CD14-positive monocyte (primary cell): ENCODE measurements at regions not wholly inside any gene's neighbourhood (a gene's known extent, or its start where the extent isn't known, plus 50 kb on each side); places are given as distances from the start of the nearest gene placed in this dataset.

Experiments used
- DNase-seq, 3 donors: peaks; one replicate each; pipeline ENCODE4 v3.0.0-alpha.2; 2011 to 2022
- H2AFZ ChIP-seq: 2 replicates; pipeline ENCODE4 v1.6.0; 2012; ENCODE audit warnings: mild to moderate bottlenecking, low read depth, low read length, inconsistent platforms; ENCODE audit not compliant: insufficient read depth, poor library complexity, severe bottlenecking
- H3K27ac ChIP-seq, 2 donors: 1 replicate in 1 of 2; 2 replicates in 1 of 2; pipeline ENCODE4 v1.5.1; 2012 to 2013; ENCODE audit warnings: low read length in 2 of 2, control low read depth in 1 of 2, inconsistent platforms in 1 of 2, low read depth in 1 of 2, mild to moderate bottlenecking in 1 of 2
- H3K27me3 ChIP-seq, 2 donors: one replicate each; pipeline versions ENCODE4 v1.6.0 to v1.6.1; 2011 to 2013; ENCODE audit warnings: low read length in 2 of 2; ENCODE audit not compliant: control insufficient read depth in 2 of 2, insufficient read depth in 2 of 2
- H3K36me3 ChIP-seq, 2 donors: replicated peaks in 1 of 2; 1 replicate in 1 of 2; 2 replicates in 1 of 2; pipeline versions ENCODE4 v1.5.1 to v1.6.1; 2012 to 2013; ENCODE audit warnings: low read length in 2 of 2, control low read depth in 1 of 2, inconsistent platforms in 1 of 2, mild to moderate bottlenecking in 1 of 2; ENCODE audit not compliant: insufficient read depth in 2 of 2, control insufficient read depth in 1 of 2
- H3K4me1 ChIP-seq, 2 donors: 1 replicate in 1 of 2; 2 replicates in 1 of 2; pipeline versions ENCODE4 v1.5.1 to v1.6.1; 2012 to 2013; ENCODE audit warnings: low read length in 2 of 2, control low read depth in 1 of 2, inconsistent platforms in 1 of 2, mild to moderate bottlenecking in 1 of 2, moderate library complexity in 1 of 2; ENCODE audit not compliant: insufficient read depth in 2 of 2, control insufficient read depth in 1 of 2
- H3K4me2 ChIP-seq: replicated peaks from 2 replicates; pipeline ENCODE3; 2012; ENCODE audit warnings: low read length, moderate library complexity, mild to moderate bottlenecking; ENCODE audit not compliant: poor library complexity, severe bottlenecking; ENCODE audit errors: extremely low read depth
- H3K4me3 ChIP-seq, 3 experiments: fragments of 200-600 bp in 1 of 3; sonication (generic) in 1 of 3; replicated peaks in 1 of 3; 1 replicate in 2 of 3; 2 replicates in 1 of 3; pipeline ENCODE4 v1.5.1; 2011 to 2013; ENCODE audit warnings: low read length in 3 of 3, mild to moderate bottlenecking in 3 of 3, control low read depth in 2 of 3, low read depth in 2 of 3, inconsistent platforms in 1 of 3, moderate library complexity in 1 of 3
- H3K79me2 ChIP-seq: 2 replicates; pipeline ENCODE4 v1.6.0; 2012; ENCODE audit warnings: mild to moderate bottlenecking, control low read depth, inconsistent platforms, low read length, moderate library complexity; ENCODE audit not compliant: insufficient read depth
- H3K9ac ChIP-seq: 2 replicates; pipeline ENCODE4 v1.6.0; 2017; ENCODE audit warnings: low read length, mild to moderate bottlenecking; ENCODE audit not compliant: insufficient read depth, poor library complexity, severe bottlenecking
- H3K9me3 ChIP-seq, 2 donors: replicated peaks in 1 of 2; 1 replicate in 1 of 2; 2 replicates in 1 of 2; pipeline versions ENCODE4 v1.5.1 to v1.6.1; 2012 to 2013; ENCODE audit warnings: low read length in 2 of 2, control low read depth in 1 of 2; ENCODE audit not compliant: control insufficient read depth in 1 of 2, insufficient read depth in 1 of 2
- H4K20me1 ChIP-seq: 2 replicates; pipeline ENCODE4 v1.6.0; 2012; ENCODE audit warnings: mild to moderate bottlenecking, low read length, control low read depth, moderate library complexity; ENCODE audit not compliant: insufficient read depth
- H3K27ac Mint-ChIP-seq, 7 donors: one replicate each; pipeline ENCODE4 v1.8.0; 2020; ENCODE audit warnings: mild to moderate bottlenecking in 7 of 7, mixed read lengths in 7 of 7, moderate library complexity in 6 of 7, inconsistent platforms in 2 of 7
- H3K27me3 Mint-ChIP-seq, 3 donors: one replicate each; pipeline ENCODE4 v1.8.0; 2021 to 2022; ENCODE audit warnings: low read depth in 3 of 3, mild to moderate bottlenecking in 3 of 3, mixed read lengths in 3 of 3, moderate library complexity in 3 of 3, inconsistent platforms in 1 of 3
- H3K36me3 Mint-ChIP-seq, 2 donors: one replicate each; pipeline ENCODE4 v1.8.0; 2020; ENCODE audit warnings: mixed read lengths in 2 of 2, inconsistent platforms in 1 of 2, mild to moderate bottlenecking in 1 of 2
- H3K4me1 Mint-ChIP-seq: one replicate; pipeline ENCODE4 v1.8.0; 2020; ENCODE audit warnings: mild to moderate bottlenecking, mixed read lengths
- H3K4me3 Mint-ChIP-seq, 2 donors: one replicate each; pipeline ENCODE4 v1.8.0; 2020; ENCODE audit warnings: mild to moderate bottlenecking in 2 of 2, mixed read lengths in 2 of 2, moderate library complexity in 1 of 2
- H3K9me3 Mint-ChIP-seq, 7 donors: one replicate each; pipeline ENCODE4 v1.8.0; 2020 to 2022; ENCODE audit warnings: mixed read lengths in 7 of 7, mild to moderate bottlenecking in 6 of 7, moderate library complexity in 6 of 7, inconsistent platforms in 2 of 7
- CTCF ChIP-seq: fragments of 200-600 bp; IDR thresholded peaks from one replicate; pipeline ENCODE4 v1.8.0; 2022; ENCODE audit warnings: antibody characterized with exemption, mild to moderate bottlenecking
- WGBS: methylation state at CpG from one replicate; pipeline ENCODE4 v1.1.5; 2013; ENCODE audit warnings: missing lambda C conversion rate; ENCODE audit not compliant: insufficient coverage; 5-methylcytosine and 5-hydroxymethylcytosine counted together
- intact Hi-C, 2 donors: fragments of 100-400 bp; cut with micrococcal nuclease; formaldehyde crosslinking; loops; one replicate each; pipeline versions ENCODE4 v1.15.0 to v1.15.1; 2023

GRCh38 chr15:94615688-94616087, 384.3 kb downstream of the MCTP2 start:
- Histone ChIP-seq H2AFZ (no peak overlapping the region), H3K79me2 (no peaks in the 10 kb centered on the region), H3K36me3 (no peaks in the 10 kb centered on the region), H3K27ac (no peak overlapping the region), H4K20me1 (no peaks in the 10 kb centered on the region), H3K4me2 (no peak overlapping the region), H3K4me1 (no peaks in the 10 kb centered on the region), H3K9ac (no peak overlapping the region), H3K4me3 (no peak overlapping the region), H3K27me3 (no peaks in the 10 kb centered on the region), H3K9me3 (no peaks in the 10 kb centered on the region)
- Mint-ChIP-seq H3K4me1 (no peaks in the 10 kb centered on the region), H3K4me3 (no peak overlapping the region), H3K27ac (no peak overlapping the region), H3K27me3 (peaks cover 9 to 16% (median 12%) of the 10 kb centered on the region in 3 donors), H3K36me3 (no peaks in the 10 kb centered on the region), H3K9me3 (peaks cover 0 to 2% (median 0%) of the 10 kb centered on the region in 7 donors)
- no peak for TF ChIP-seq CTCF
- WGBS: no CpG with 5 or more reads among the region's 3 CpGs
- DNase-seq: no peak
- intact Hi-C loops: no loop called here

GRCh38 chr15:94620632-94621031, 389.3 kb downstream of the MCTP2 start:
- Mint-ChIP-seq H3K27me3 (peaks cover 1 to 5% (median 2%) of the 10 kb centered on the region in 3 donors), H3K36me3 (no peaks in the 10 kb centered on the region), H3K27ac (peak overlapping the region in 1 of 7 donors; percentile 37), H3K4me3 (no peak overlapping the region), H3K4me1 (no peaks in the 10 kb centered on the region), H3K9me3 (no peaks in the 10 kb centered on the region)
- no peak overlapping the region for H3K9ac ChIP-seq
- no peaks in the 10 kb centered on the region for H3K79me2 ChIP-seq
- no peaks in the 10 kb centered on the region for H4K20me1 ChIP-seq
- H3K4me3 ChIP-seq: no peak overlapping the region
- no peak overlapping the region for H3K27ac ChIP-seq
- intact Hi-C loops: no loop called here
- no peaks in the 10 kb centered on the region for H3K36me3 ChIP-seq
- no peak overlapping the region for H2AFZ ChIP-seq
- no peak overlapping the region for H3K4me2 ChIP-seq
- WGBS: 100% methylated on average over 4 of the region's 5 CpGs
- no peaks in the 10 kb centered on the region for H3K9me3 ChIP-seq
- H3K27me3 ChIP-seq: no peaks in the 10 kb centered on the region
- no peaks in the 10 kb centered on the region for H3K4me1 ChIP-seq
- TF ChIP-seq CTCF: no peak
- DNase-seq: no peak
